ENCODE measurements at regions not wholly inside any gene's neighbourhood (a gene's known extent, or its start where the extent isn't known, plus 50 kb on each side); places are given as distances from the start of the nearest gene placed in this dataset.

DNA sequence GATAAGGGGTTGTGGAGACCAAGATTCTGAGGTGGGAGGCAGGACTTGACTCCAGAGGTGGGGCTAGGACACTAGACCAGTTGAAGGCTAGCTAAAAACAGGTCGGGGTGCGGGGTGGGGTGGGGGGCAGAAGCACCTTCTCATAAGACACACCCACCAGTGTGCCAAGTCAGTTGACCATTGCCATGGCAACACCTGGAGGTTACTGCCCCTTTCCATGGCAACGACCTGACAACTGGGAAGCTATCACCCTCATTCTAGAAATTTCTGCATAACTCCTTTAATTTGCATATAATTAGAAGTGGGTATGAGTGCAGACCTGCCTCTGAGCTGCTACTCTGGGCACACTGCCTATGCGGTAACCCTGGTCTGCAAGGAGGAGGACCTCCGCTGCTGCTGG, 53.9 kb upstream of the ALOX12 start:
- H3K4me1 Mint-ChIP-seq (ENCODE audit: low read depth): peaks cover 3% of the 10 kb centered on the region
- no peak overlapping the region for H3K4me3 Mint-ChIP-seq (ENCODE audit: low read depth)
- H3K27me3 Mint-ChIP-seq: no peaks in the 10 kb centered on the region
- no peak for DNase-seq (ENCODE audit: low spot score, unreplicated experiment)
- H3K36me3 Mint-ChIP-seq (ENCODE audit: insufficient read depth): no peaks in the 10 kb centered on the region
- no peak overlapping the region for H3K27ac Mint-ChIP-seq
- TF ChIP-seq, protein P1, sequence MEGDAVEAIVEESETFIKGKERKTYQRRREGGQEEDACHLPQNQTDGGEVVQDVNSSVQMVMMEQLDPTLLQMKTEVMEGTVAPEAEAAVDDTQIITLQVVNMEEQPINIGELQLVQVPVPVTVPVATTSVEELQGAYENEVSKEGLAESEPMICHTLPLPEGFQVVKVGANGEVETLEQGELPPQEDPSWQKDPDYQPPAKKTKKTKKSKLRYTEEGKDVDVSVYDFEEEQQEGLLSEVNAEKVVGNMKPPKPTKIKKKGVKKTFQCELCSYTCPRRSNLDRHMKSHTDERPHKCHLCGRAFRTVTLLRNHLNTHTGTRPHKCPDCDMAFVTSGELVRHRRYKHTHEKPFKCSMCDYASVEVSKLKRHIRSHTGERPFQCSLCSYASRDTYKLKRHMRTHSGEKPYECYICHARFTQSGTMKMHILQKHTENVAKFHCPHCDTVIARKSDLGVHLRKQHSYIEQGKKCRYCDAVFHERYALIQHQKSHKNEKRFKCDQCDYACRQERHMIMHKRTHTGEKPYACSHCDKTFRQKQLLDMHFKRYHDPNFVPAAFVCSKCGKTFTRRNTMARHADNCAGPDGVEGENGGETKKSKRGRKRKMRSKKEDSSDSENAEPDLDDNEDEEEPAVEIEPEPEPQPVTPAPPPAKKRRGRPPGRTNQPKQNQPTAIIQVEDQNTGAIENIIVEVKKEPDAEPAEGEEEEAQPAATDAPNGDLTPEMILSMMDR (IDR thresholded peaks at IDR 0.05; ENCODE audit: unreplicated experiment): no peak
- no peaks in the 10 kb centered on the region for H3K9me3 Mint-ChIP-seq (ENCODE audit: low read depth)

DNA sequence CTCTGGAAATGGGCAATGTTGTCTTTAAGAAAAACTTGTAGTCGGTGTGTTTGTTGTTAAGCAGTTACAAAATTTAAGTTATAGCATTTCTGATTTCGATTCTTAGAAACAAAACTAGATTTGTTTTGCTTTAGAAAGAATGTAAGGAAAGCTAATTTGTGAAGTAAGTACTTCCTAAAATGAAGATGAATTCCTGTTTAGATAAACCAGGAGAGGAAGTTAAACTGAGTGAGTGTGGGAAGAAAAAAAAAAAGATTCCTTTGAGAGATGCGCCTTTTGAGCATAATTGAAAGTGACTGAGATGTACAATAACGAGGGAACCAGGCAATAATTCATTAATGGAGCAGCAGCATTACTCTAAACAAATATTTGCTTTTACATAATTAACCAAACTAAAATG, 52.4 kb upstream of the ALOX12 start:
- H3K36me3 Mint-ChIP-seq (ENCODE audit: insufficient read depth): no peaks in the 10 kb centered on the region
- H3K9me3 Mint-ChIP-seq (ENCODE audit: low read depth): no peaks in the 10 kb centered on the region
- no peak for DNase-seq (ENCODE audit: low spot score, unreplicated experiment)
- TF ChIP-seq, protein P1 (IDR thresholded peaks at IDR 0.05; ENCODE audit: unreplicated experiment): no peak
- no peak overlapping the region for H3K4me3 Mint-ChIP-seq (ENCODE audit: low read depth)
- no peaks in the 10 kb centered on the region for H3K27me3 Mint-ChIP-seq
- no peak overlapping the region for H3K27ac Mint-ChIP-seq
- H3K4me1 Mint-ChIP-seq (ENCODE audit: low read depth): peaks cover 3% of the 10 kb centered on the region

Data from progenitor cell of endocrine pancreas (in vitro differentiated cells).